HAP-1 (cell line): ENCODE measurements at regions not wholly inside any gene's neighbourhood (a gene's known extent, or its start where the extent isn't known, plus 50 kb on each side); places are given as distances from the start of the nearest gene placed in this dataset.
A peak's percentile ranks its signal among the peaks of the same experiment; 100 is the strongest.

ENCODE experiments used
- DNase-seq, 2 experiments: peaks; one replicate each; pipeline ENCODE4 v3.0.0-alpha.2; 2016 to 2020; ENCODE audit warnings: low spot score in 2 of 2
- H3K27me3 ChIP-seq: fragments of 250-450 bp; sonication (Bioruptor Pico); 2 replicates; pipeline ENCODE4 v1.5.1; 2020; ENCODE audit warnings: low read depth, mild to moderate bottlenecking, moderate library complexity
- H3K36me3 ChIP-seq: fragments of 250-450 bp; sonication (Bioruptor Pico); replicated peaks from 2 replicates; pipeline ENCODE4 v1.5.1; 2020; ENCODE audit warnings: mild to moderate bottlenecking
- H3K4me1 ChIP-seq: fragments of 250-450 bp; sonication (Bioruptor Pico); 2 replicates; pipeline ENCODE4 v1.5.1; 2020; ENCODE audit warnings: mild to moderate bottlenecking
- H3K4me3 ChIP-seq: fragments of 250-450 bp; sonication (Bioruptor Pico); 2 replicates; pipeline ENCODE4 v1.5.1; 2020; ENCODE audit warnings: mild to moderate bottlenecking, moderate library complexity
- H3K9me3 ChIP-seq: fragments of 250-450 bp; sonication (Bioruptor Pico); 2 replicates; pipeline ENCODE4 v1.5.1; 2020; ENCODE audit warnings: mild to moderate bottlenecking, moderate library complexity
- in situ Hi-C: fragments of 300-500 bp; cut with MboI; formaldehyde crosslinking; loops from 3 replicates; pipeline ENCODE4 v1.14.3; 2020; ENCODE audit warnings: low sequenced_read_pairs, inconsistent platforms, mixed read lengths

GRCh38 chr12:118709946-118710345 is 271.4 kb upstream of the SRRM4 start:
- Histone ChIP-seq H3K27me3 (no peaks in the 10 kb centered on the region), H3K36me3 (no peaks in the 10 kb centered on the region), H3K4me1 (no peaks in the 10 kb centered on the region), H3K4me3 (no peak overlapping the region), H3K9me3 (no peaks in the 10 kb centered on the region)
- in situ Hi-C loops: no loop called here
- no peak for DNase-seq

GRCh38 chr12:118711185-118711584 is 270.2 kb upstream of the SRRM4 start:
- Histone ChIP-seq H3K27me3 (no peaks in the 10 kb centered on the region), H3K4me1 (no peaks in the 10 kb centered on the region), H3K36me3 (no peaks in the 10 kb centered on the region), H3K4me3 (no peak overlapping the region), H3K9me3 (no peaks in the 10 kb centered on the region)
- in situ Hi-C loops: no loop called here
- no peak for DNase-seq

GRCh38 chr12:118714051-118714460 is 267.3 kb upstream of the SRRM4 start:
- Histone ChIP-seq H3K4me3 (no peak overlapping the region), H3K4me1 (no peaks in the 10 kb centered on the region), H3K9me3 (no peaks in the 10 kb centered on the region), H3K36me3 (no peaks in the 10 kb centered on the region), H3K27me3 (no peaks in the 10 kb centered on the region)
- in situ Hi-C loops: no loop called here
- DNase-seq: peak; percentile 56 to 77

GRCh38 chr12:118714500-118714899 is 266.8 kb upstream of the SRRM4 start:
- Histone ChIP-seq H3K4me3 (no peak overlapping the region), H3K27me3 (no peaks in the 10 kb centered on the region), H3K4me1 (no peaks in the 10 kb centered on the region), H3K36me3 (no peaks in the 10 kb centered on the region), H3K9me3 (no peaks in the 10 kb centered on the region)
- in situ Hi-C loops: no loop called here
- no peak for DNase-seq

GRCh38 chr12:118715647-118716046 is 265.7 kb upstream of the SRRM4 start:
- in situ Hi-C loops: no loop called here
- no peaks in the 10 kb centered on the region for H3K4me1 ChIP-seq
- H3K36me3 ChIP-seq: no peaks in the 10 kb centered on the region
- no peaks in the 10 kb centered on the region for H3K27me3 ChIP-seq
- no peaks in the 10 kb centered on the region for H3K9me3 ChIP-seq
- DNase-seq: no peak
- no peak overlapping the region for H3K4me3 ChIP-seq

- in situ Hi-C loops: no loop called here
- DNase-seq: no peak
- Histone ChIP-seq H3K27me3 (no peaks in the 10 kb centered on the region), H3K4me3 (no peak overlapping the region), H3K9me3 (no peaks in the 10 kb centered on the region), H3K36me3 (no peaks in the 10 kb centered on the region), H3K4me1 (no peaks in the 10 kb centered on the region)
Measured at GRCh38 chr12:118727196-118727978, 254.0 kb upstream of the SRRM4 start.

- Histone ChIP-seq H3K9me3 (no peaks in the 10 kb centered on the region), H3K36me3 (no peaks in the 10 kb centered on the region), H3K4me1 (no peaks in the 10 kb centered on the region), H3K27me3 (no peaks in the 10 kb centered on the region), H3K4me3 (no peak overlapping the region)
- in situ Hi-C loops: no loop called here
- no peak for DNase-seq
Measured at GRCh38 chr12:118727979-118728366, 253.4 kb upstream of the SRRM4 start.

GRCh38 chr12:118734266-118734665 is 247.1 kb upstream of the SRRM4 start:
- Histone ChIP-seq H3K4me3 (no peak overlapping the region), H3K27me3 (no peaks in the 10 kb centered on the region), H3K9me3 (no peaks in the 10 kb centered on the region), H3K4me1 (no peaks in the 10 kb centered on the region), H3K36me3 (no peaks in the 10 kb centered on the region)
- DNase-seq: no peak
- in situ Hi-C loops: no loop called here

GRCh38 chr12:118737985-118738540 is 243.3 kb upstream of the SRRM4 start:
- in situ Hi-C loops: no loop called here
- H3K4me3 ChIP-seq: no peak overlapping the region
- no peaks in the 10 kb centered on the region for H3K9me3 ChIP-seq
- DNase-seq: no peak
- no peaks in the 10 kb centered on the region for H3K36me3 ChIP-seq
- no peaks in the 10 kb centered on the region for H3K4me1 ChIP-seq
- H3K27me3 ChIP-seq: no peaks in the 10 kb centered on the region

GRCh38 chr12:118741194-118741593 is 240.1 kb upstream of the SRRM4 start:
- Histone ChIP-seq H3K9me3 (no peaks in the 10 kb centered on the region), H3K36me3 (no peaks in the 10 kb centered on the region), H3K27me3 (no peaks in the 10 kb centered on the region), H3K4me3 (no peak overlapping the region), H3K4me1 (no peaks in the 10 kb centered on the region)
- DNase-seq: no peak
- in situ Hi-C loops: no loop called here

- H3K4me1 ChIP-seq: no peaks in the 10 kb centered on the region
- in situ Hi-C loops: no loop called here
- no peak for DNase-seq
- no peaks in the 10 kb centered on the region for H3K36me3 ChIP-seq
- no peaks in the 10 kb centered on the region for H3K9me3 ChIP-seq
- no peak overlapping the region for H3K4me3 ChIP-seq
- no peaks in the 10 kb centered on the region for H3K27me3 ChIP-seq
Measured at GRCh38 chr12:118742431-118742830, 238.9 kb upstream of the SRRM4 start.

GRCh38 chr12:118743896-118744700 is 237.2 kb upstream of the SRRM4 start:
- in situ Hi-C loops: no loop called here

GRCh38 chr12:118746176-118746575 is 235.2 kb upstream of the SRRM4 start:
- in situ Hi-C loops: no loop called here

More at GRCh38 chr12:118743896-118744700, 237.2 kb upstream of the SRRM4 start:
- no peaks in the 10 kb centered on the region for H3K36me3 ChIP-seq
- no peak for DNase-seq
- no peaks in the 10 kb centered on the region for H3K27me3 ChIP-seq
- no peaks in the 10 kb centered on the region for H3K9me3 ChIP-seq
- H3K4me3 ChIP-seq: no peak overlapping the region
- H3K4me1 ChIP-seq: no peaks in the 10 kb centered on the region

GRCh38 chr12:118746960-118747359 is 234.4 kb upstream of the SRRM4 start:
- Histone ChIP-seq H3K4me3 (no peak overlapping the region), H3K27me3 (no peaks in the 10 kb centered on the region), H3K4me1 (no peaks in the 10 kb centered on the region), H3K36me3 (no peaks in the 10 kb centered on the region), H3K9me3 (no peaks in the 10 kb centered on the region)
- in situ Hi-C loops: no loop called here
- no peak for DNase-seq

More at GRCh38 chr12:118746176-118746575, 235.2 kb upstream of the SRRM4 start:
- Histone ChIP-seq H3K4me1 (no peaks in the 10 kb centered on the region), H3K9me3 (no peaks in the 10 kb centered on the region), H3K27me3 (no peaks in the 10 kb centered on the region), H3K4me3 (no peak overlapping the region), H3K36me3 (no peaks in the 10 kb centered on the region)
- DNase-seq: no peak
